ENCODE measurements at regions not wholly inside any gene's neighbourhood (a gene's known extent, or its start where the extent isn't known, plus 50 kb on each side); places are given as distances from the start of the nearest gene placed in this dataset.

DNA sequence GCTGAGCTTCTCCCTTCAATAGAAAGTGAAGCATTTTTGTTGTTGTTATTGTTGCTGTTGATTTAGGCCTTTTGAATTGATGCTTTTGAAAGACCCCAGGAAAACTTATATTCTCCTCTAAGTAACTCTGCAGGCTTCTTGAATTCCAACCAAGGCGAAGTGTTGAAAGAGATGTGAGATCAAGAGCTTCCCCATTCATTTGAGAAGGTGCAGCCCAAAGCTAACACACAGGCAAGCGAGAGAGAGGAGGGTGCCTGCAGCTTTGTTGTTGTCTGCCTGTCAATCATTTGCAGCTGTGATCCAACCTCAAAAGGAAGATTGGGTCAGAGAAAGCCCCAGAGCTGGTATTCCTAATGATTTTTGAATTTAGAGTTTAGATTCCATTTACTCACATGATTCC, 963.6 kb upstream of the CNTNAP5 start:
- Histone ChIP-seq H3K4me3 (no peak overlapping the region), H3K4me1 (ENCODE audit: control insufficient read depth in 1 of 2, low read depth in 2 of 2) (no peaks in the 10 kb centered on the region), H3K27me3 (replicated peaks; ENCODE audit: insufficient read depth) (no peaks in the 10 kb centered on the region), H3K27ac (no peak overlapping the region), H3K36me3 (no peaks in the 10 kb centered on the region), H3K9me3 (no peaks in the 10 kb centered on the region)
- ATAC-seq (ENCODE audit: insufficient number of reproducible peaks, low FRiP score, low read depth), result no peak
- DNase-seq (ENCODE audit: low spot score), result no peak
- TF ChIP-seq CTCF (IDR thresholded peaks at IDR 0.05), result no peak

DNA sequence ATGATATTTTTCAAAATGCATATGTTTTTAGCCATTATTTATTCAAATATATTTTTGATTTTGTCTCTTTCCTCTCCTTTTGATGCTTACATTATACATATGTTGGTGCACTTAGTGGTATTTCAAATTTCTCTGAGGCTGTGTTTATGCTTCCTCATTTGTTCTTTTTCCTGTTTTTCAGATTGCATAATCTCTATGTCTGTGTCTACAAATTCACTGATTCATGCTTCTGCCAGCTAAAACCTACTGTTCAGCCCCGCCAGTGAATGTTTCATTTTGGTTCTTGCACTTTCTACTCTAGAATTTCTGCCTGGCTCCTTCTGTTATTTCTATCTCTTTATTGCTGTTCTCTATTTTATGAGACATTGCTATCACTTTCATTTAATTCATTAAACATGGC, 951.7 kb upstream of the CNTNAP5 start:
- no peaks in the 10 kb centered on the region for H3K9me3 ChIP-seq
- TF ChIP-seq CTCF (IDR thresholded peaks at IDR 0.05), result no peak
- H3K4me3 ChIP-seq, result no peak overlapping the region
- no peak overlapping the region for H3K27ac ChIP-seq
- DNase-seq (ENCODE audit: low spot score) (no peak), ATAC-seq (ENCODE audit: insufficient number of reproducible peaks, low FRiP score, low read depth) (no peak)
- H3K27me3 ChIP-seq (replicated peaks; ENCODE audit: insufficient read depth), result no peaks in the 10 kb centered on the region
- H3K36me3 ChIP-seq, result no peaks in the 10 kb centered on the region
- no peaks in the 10 kb centered on the region for H3K4me1 ChIP-seq (ENCODE audit: control insufficient read depth in 1 of 2, low read depth in 2 of 2)

DNA sequence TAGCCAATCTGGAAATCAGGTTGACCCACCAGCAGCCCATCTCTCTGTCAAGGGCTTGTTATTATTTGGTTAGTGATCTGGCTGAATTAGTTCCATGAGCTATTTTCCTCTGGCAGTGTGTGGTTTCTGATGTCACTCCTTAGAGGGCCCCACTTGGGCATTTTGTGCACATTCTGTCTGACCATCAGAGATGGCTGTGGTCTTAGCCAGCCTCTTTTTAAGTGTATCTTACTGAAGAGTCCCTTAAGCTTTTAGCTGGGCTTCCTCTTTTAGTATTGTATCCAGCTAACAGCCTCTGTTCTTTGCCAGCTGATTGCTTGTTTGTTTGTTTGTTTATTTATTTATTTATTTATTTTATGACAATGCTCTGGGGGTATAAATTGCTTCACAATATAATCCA, 951.1 kb upstream of the CNTNAP5 start:
- H3K27ac ChIP-seq, result no peak overlapping the region
- no peaks in the 10 kb centered on the region for H3K27me3 ChIP-seq (replicated peaks; ENCODE audit: insufficient read depth)
- H3K4me3 ChIP-seq, result no peak overlapping the region
- TF ChIP-seq CTCF (IDR thresholded peaks at IDR 0.05), result no peak
- ATAC-seq (ENCODE audit: insufficient number of reproducible peaks, low FRiP score, low read depth) (no peak), DNase-seq (ENCODE audit: low spot score) (no peak)
- H3K4me1 ChIP-seq (ENCODE audit: control insufficient read depth in 1 of 2, low read depth in 2 of 2), result no peaks in the 10 kb centered on the region
- no peaks in the 10 kb centered on the region for H3K9me3 ChIP-seq
- no peaks in the 10 kb centered on the region for H3K36me3 ChIP-seq

GRCh38 chr2:123077101-123077500, 948.0 kb upstream of the CNTNAP5 start:
- Histone ChIP-seq H3K27me3 (replicated peaks; ENCODE audit: insufficient read depth) (no peaks in the 10 kb centered on the region), H3K36me3 (no peaks in the 10 kb centered on the region), H3K4me1 (ENCODE audit: control insufficient read depth in 1 of 2, low read depth in 2 of 2) (no peaks in the 10 kb centered on the region), H3K27ac (no peak overlapping the region), H3K4me3 (no peak overlapping the region), H3K9me3 (no peaks in the 10 kb centered on the region)
- TF ChIP-seq CTCF (IDR thresholded peaks at IDR 0.05), result no peak
- DNase-seq (ENCODE audit: low spot score) (no peak), ATAC-seq (ENCODE audit: insufficient number of reproducible peaks, low FRiP score, low read depth) (no peak)

DNA sequence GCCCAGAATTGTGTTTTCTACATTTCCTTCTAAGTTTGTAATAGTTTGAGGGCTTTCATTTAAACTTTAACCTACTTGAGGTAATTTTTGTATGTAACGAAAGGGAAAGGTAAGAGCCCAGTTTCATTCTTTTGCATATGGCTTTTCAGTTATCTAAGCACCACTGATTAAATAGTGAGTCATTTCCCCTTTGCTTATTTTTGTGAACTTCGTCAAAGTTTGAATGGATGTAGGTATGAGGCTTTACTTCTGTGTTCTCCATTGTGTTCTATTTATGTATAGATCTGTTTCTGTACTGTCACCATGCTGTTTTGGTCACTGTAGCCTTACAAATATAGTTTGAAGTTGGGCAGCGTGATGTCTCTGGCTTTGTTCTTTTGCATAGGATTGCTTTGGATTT, 944.8 kb upstream of the CNTNAP5 start:
- no peak for TF ChIP-seq CTCF (IDR thresholded peaks at IDR 0.05)
- ATAC-seq (ENCODE audit: insufficient number of reproducible peaks, low FRiP score, low read depth) (no peak), DNase-seq (ENCODE audit: low spot score) (no peak)
- Histone ChIP-seq H3K9me3 (no peaks in the 10 kb centered on the region), H3K27me3 (replicated peaks; ENCODE audit: insufficient read depth) (no peaks in the 10 kb centered on the region), H3K27ac (no peak overlapping the region), H3K4me3 (no peak overlapping the region), H3K4me1 (ENCODE audit: control insufficient read depth in 1 of 2, low read depth in 2 of 2) (no peaks in the 10 kb centered on the region), H3K36me3 (no peaks in the 10 kb centered on the region)
